ENCODE measurements at regions not wholly inside any gene's neighbourhood (a gene's known extent, or its start where the extent isn't known, plus 50 kb on each side); places are given as distances from the start of the nearest gene placed in this dataset.
"Not testable (repeated sequence)": the region's sequence is repeated elsewhere in the genome, so short reads cannot be mapped to it uniquely, and the experiment has no call there.

GRCh38 chr4:126495163-126495752 is 1137.5 kb upstream of the INTU start:
- no peak overlapping the region for H3K4me3 ChIP-seq
- H3K27me3 ChIP-seq (replicated peaks; ENCODE audit: insufficient read depth), result no peaks in the 10 kb centered on the region
- no peaks in the 10 kb centered on the region for H3K9me3 ChIP-seq (ENCODE audit: low read depth)
- 50 to 62% methylated on average over 1 of the region's 1 CpG for WGBS, 2 experiments (ENCODE audit: low coverage in 1 of 2, low lambda C conversion rate in 2 of 2, missing lambda C conversion rate in 2 of 2)
- H3K27ac ChIP-seq, result no peak overlapping the region
- DNase-seq, result no peak
- no peak overlapping the region for H3K4me2 ChIP-seq (ENCODE audit: unreplicated experiment)
- in situ Hi-C loops (cut with MboI), result no loop called here
- H3K36me3 ChIP-seq (ENCODE audit: low read depth), result no peaks in the 10 kb centered on the region
- no peaks in the 10 kb centered on the region for H3F3A ChIP-seq (ENCODE audit: insufficient read depth)
- H3K9me2 ChIP-seq (ENCODE audit: insufficient read depth), result no peaks in the 10 kb centered on the region
- TF ChIP-seq EZH2phosphoT487 (IDR thresholded peaks at IDR 0.05; ENCODE audit: insufficient read depth, low read depth) (no peak), EZH2 (IDR thresholded peaks at IDR 0.05; ENCODE audit: insufficient read depth, poor library complexity, severe bottlenecking) (no peak)
- H3K9ac ChIP-seq, result no peak overlapping the region
- no peak overlapping the region for H2AFZ ChIP-seq
- no peaks in the 10 kb centered on the region for H4K20me1 ChIP-seq (ENCODE audit: insufficient read depth)
- no peaks in the 10 kb centered on the region for H3K79me2 ChIP-seq (ENCODE audit: insufficient read depth)
- no peaks in the 10 kb centered on the region for H3K4me1 ChIP-seq (ENCODE audit: insufficient read depth)

GRCh38 chr4:126512979-126513378 is 1119.8 kb upstream of the INTU start:
- no peak for DNase-seq
- no peaks in the 10 kb centered on the region for H3F3A ChIP-seq (ENCODE audit: insufficient read depth)
- no peak overlapping the region for H3K9ac ChIP-seq
- no peaks in the 10 kb centered on the region for H3K9me3 ChIP-seq (ENCODE audit: low read depth)
- no peak overlapping the region for H3K27ac ChIP-seq
- in situ Hi-C loops (cut with MboI), result no loop called here
- H3K4me2 ChIP-seq (ENCODE audit: unreplicated experiment), result no peak overlapping the region
- no peaks in the 10 kb centered on the region for H4K20me1 ChIP-seq (ENCODE audit: insufficient read depth)
- H3K9me2 ChIP-seq (ENCODE audit: insufficient read depth), result no peaks in the 10 kb centered on the region
- TF ChIP-seq EZH2phosphoT487 (IDR thresholded peaks at IDR 0.05; ENCODE audit: insufficient read depth, low read depth), result no peak
- no peak for TF ChIP-seq EZH2 (IDR thresholded peaks at IDR 0.05; ENCODE audit: insufficient read depth, poor library complexity, severe bottlenecking)
- no peaks in the 10 kb centered on the region for H3K79me2 ChIP-seq (ENCODE audit: insufficient read depth)
- H3K4me1 ChIP-seq (ENCODE audit: insufficient read depth), result no peaks in the 10 kb centered on the region
- WGBS, 2 experiments (ENCODE audit: low coverage in 1 of 2, low lambda C conversion rate in 2 of 2, missing lambda C conversion rate in 2 of 2), result 36 to 65% methylated on average over 1 of the region's 1 CpG
- no peaks in the 10 kb centered on the region for H3K36me3 ChIP-seq (ENCODE audit: low read depth)
- H3K4me3 ChIP-seq, result no peak overlapping the region
- H3K27me3 ChIP-seq (replicated peaks; ENCODE audit: insufficient read depth), result no peaks in the 10 kb centered on the region
- H2AFZ ChIP-seq, result no peak overlapping the region

- no peak overlapping the region for H2AFZ ChIP-seq
- no peaks in the 10 kb centered on the region for H3K9me2 ChIP-seq (ENCODE audit: insufficient read depth)
- H3K36me3 ChIP-seq (ENCODE audit: low read depth), result no peaks in the 10 kb centered on the region
- H3K79me2 ChIP-seq (ENCODE audit: insufficient read depth), result no peaks in the 10 kb centered on the region
- DNase-seq, result no peak
- TF ChIP-seq EZH2phosphoT487 (IDR thresholded peaks at IDR 0.05; ENCODE audit: insufficient read depth, low read depth) (no peak), EZH2 (IDR thresholded peaks at IDR 0.05; ENCODE audit: insufficient read depth, poor library complexity, severe bottlenecking) (no peak)
- no peak overlapping the region for H3K4me2 ChIP-seq (ENCODE audit: unreplicated experiment)
- no peak overlapping the region for H3K27ac ChIP-seq
- in situ Hi-C loops (cut with MboI), result no loop called here
- no peaks in the 10 kb centered on the region for H3K4me1 ChIP-seq (ENCODE audit: insufficient read depth)
- H3F3A ChIP-seq (ENCODE audit: insufficient read depth), result no peaks in the 10 kb centered on the region
- no peak overlapping the region for H3K9ac ChIP-seq
- H3K9me3 ChIP-seq (ENCODE audit: low read depth), result no peaks in the 10 kb centered on the region
- H3K4me3 ChIP-seq, result no peak overlapping the region
- H3K27me3 ChIP-seq (replicated peaks; ENCODE audit: insufficient read depth), result no peaks in the 10 kb centered on the region
- no peaks in the 10 kb centered on the region for H4K20me1 ChIP-seq (ENCODE audit: insufficient read depth)
Measured at GRCh38 chr4:126513596-126513995, 1119.2 kb upstream of the INTU start.

- H3K4me3 ChIP-seq, result no peak overlapping the region
- H3K4me1 ChIP-seq (ENCODE audit: insufficient read depth), result no peaks in the 10 kb centered on the region
- no peaks in the 10 kb centered on the region for H3K36me3 ChIP-seq (ENCODE audit: low read depth)
- in situ Hi-C loops (cut with MboI), result no loop called here
- H3K27ac ChIP-seq, result no peak overlapping the region
- H3K9me3 ChIP-seq (ENCODE audit: low read depth), result no peaks in the 10 kb centered on the region
- H3K79me2 ChIP-seq (ENCODE audit: insufficient read depth), result no peaks in the 10 kb centered on the region
- no peak for DNase-seq
- no peak overlapping the region for H3K9ac ChIP-seq
- H3K4me2 ChIP-seq (ENCODE audit: unreplicated experiment), result no peak overlapping the region
- WGBS, 2 experiments (ENCODE audit: low coverage in 1 of 2, low lambda C conversion rate in 2 of 2, missing lambda C conversion rate in 2 of 2), result 38 to 50% methylated on average over 1 of the region's 1 CpG
- H2AFZ ChIP-seq, result no peak overlapping the region
- no peaks in the 10 kb centered on the region for H4K20me1 ChIP-seq (ENCODE audit: insufficient read depth)
- TF ChIP-seq EZH2 (IDR thresholded peaks at IDR 0.05; ENCODE audit: insufficient read depth, poor library complexity, severe bottlenecking) (no peak), EZH2phosphoT487 (IDR thresholded peaks at IDR 0.05; ENCODE audit: insufficient read depth, low read depth) (no peak)
- H3K27me3 ChIP-seq (replicated peaks; ENCODE audit: insufficient read depth), result no peaks in the 10 kb centered on the region
- H3F3A ChIP-seq (ENCODE audit: insufficient read depth), result no peaks in the 10 kb centered on the region
- no peaks in the 10 kb centered on the region for H3K9me2 ChIP-seq (ENCODE audit: insufficient read depth)
Measured at GRCh38 chr4:126520731-126521130, 1112.0 kb upstream of the INTU start.

DNA sequence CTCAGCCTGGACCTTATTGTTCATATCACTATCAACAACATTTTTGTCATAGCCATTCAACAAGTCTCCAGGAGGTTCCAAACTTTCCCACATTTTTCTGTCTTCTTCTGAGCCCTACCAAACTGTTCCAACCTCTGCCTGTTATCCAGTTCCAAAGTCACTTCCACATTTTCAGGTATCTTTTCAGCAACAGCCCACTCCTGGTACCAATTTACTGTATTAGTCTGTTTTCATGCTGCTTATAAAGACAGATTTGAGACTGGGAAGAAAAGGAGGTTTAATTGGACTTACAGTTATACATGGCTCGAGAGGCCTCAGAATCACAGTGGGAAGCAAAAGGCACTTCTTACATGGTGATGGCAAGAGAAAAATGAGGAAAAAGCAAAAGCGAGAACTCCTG is 1107.4 kb upstream of the INTU start:
- H3K9ac ChIP-seq; H3K27me3 ChIP-seq (replicated peaks; ENCODE audit: insufficient read depth); H3K9me2 ChIP-seq (ENCODE audit: insufficient read depth); in situ Hi-C loops (cut with MboI); H3K36me3 ChIP-seq (ENCODE audit: low read depth); H3K27ac ChIP-seq; H3F3A ChIP-seq (ENCODE audit: insufficient read depth); H3K4me2 ChIP-seq (ENCODE audit: unreplicated experiment); H3K4me3 ChIP-seq; H3K79me2 ChIP-seq (ENCODE audit: insufficient read depth); H3K9me3 ChIP-seq (ENCODE audit: low read depth); H2AFZ ChIP-seq; DNase-seq; H4K20me1 ChIP-seq (ENCODE audit: insufficient read depth); H3K4me1 ChIP-seq (ENCODE audit: insufficient read depth): not testable (repeated sequence)
- 71 to 79% methylated on average over 2 of the region's 2 CpGs for whole genome bisulfite sequencing, 2 experiments (ENCODE audit: low coverage in 1 of 2, low lambda C conversion rate in 2 of 2, missing lambda C conversion rate in 2 of 2)

All from GM23248 (cell line).